Upper lobe of left lung (tissue), 6 donors: ENCODE measurements at regions not wholly inside any gene's neighbourhood (a gene's known extent, or its start where the extent isn't known, plus 50 kb on each side); places are given as distances from the start of the nearest gene placed in this dataset.

Experiments used
- ATAC-seq, 2 donors: fragments of 200-7000 bp; cut with Tn5 transposase; one replicate each; pipeline ENCODE4 v1.9.1; 2022; ENCODE audit warnings: mild to moderate bottlenecking in 2 of 2, moderate library complexity in 2 of 2; ENCODE audit not compliant: low FRiP score in 2 of 2
- DNase-seq, 2 donors: peaks; one replicate each; pipeline ENCODE4 v3.0.0-alpha.2; 2019 to 2020
- H3K27ac ChIP-seq, 4 donors: fragments of 200-600 bp; sonication (generic); one replicate each; pipeline ENCODE4 v1.5.1; 2016 to 2019
- H3K27me3 ChIP-seq, 4 donors: fragments of 200-600 bp; sonication (generic); one replicate each; pipeline ENCODE4 v1.5.1; 2017 to 2019
- H3K36me3 ChIP-seq, 4 donors: fragments of 200-600 bp; sonication (generic); one replicate each; pipeline ENCODE4 v1.5.1; 2016 to 2019
- H3K4me1 ChIP-seq, 4 donors: fragments of 200-600 bp; sonication (generic); one replicate each; pipeline ENCODE4 v1.5.1; 2018 to 2019
- H3K4me3 ChIP-seq, 4 donors: fragments of 200-600 bp; sonication (generic); one replicate each; pipeline ENCODE4 v1.5.1; 2017 to 2019; ENCODE audit warnings: mild to moderate bottlenecking in 2 of 4, moderate library complexity in 1 of 4
- H3K9me3 ChIP-seq, 4 donors: fragments of 200-600 bp; sonication (generic); one replicate each; pipeline ENCODE4 v1.5.1; 2018 to 2019
- EP300 ChIP-seq, 4 donors: sonication (generic); formaldehyde crosslinking; IDR thresholded peaks; one replicate each; pipeline ENCODE4 v1.5.1; 2017; ENCODE audit warnings: antibody characterized with exemption in 4 of 4, control low read depth in 2 of 4
- POLR2A ChIP-seq, 4 donors: fragments of 450-650 bp; IDR thresholded peaks; one replicate each; pipeline ENCODE4 v1.5.1; 2016 to 2017; ENCODE audit warnings: antibody characterized with exemption in 4 of 4, mild to moderate bottlenecking in 2 of 4
- POLR2AphosphoS5 ChIP-seq, 2 donors: sonication (generic); formaldehyde crosslinking; IDR thresholded peaks; one replicate each; pipeline ENCODE4 v1.5.1; 2017; ENCODE audit warnings: antibody characterized with exemption in 2 of 2
- WGBS, 2 donors: methylation state at CpG; one replicate each; pipeline ENCODE4 v1.1.5; 2017 to 2018; 5-methylcytosine and 5-hydroxymethylcytosine counted together
- TF ChIP-seq, protein P1 (sequence below), 6 experiments: fragments of 450-650 bp in 4 of 6; fragments of 200-600 bp in 2 of 6; sonication (generic) in 2 of 6; IDR thresholded peaks; one replicate each; pipeline ENCODE4 v1.5.1; 2016 to 2019; ENCODE audit warnings: antibody characterized with exemption in 6 of 6
- donor health status: DM: no; HTN: no; CAD: no; lungs with moderate emphysema.
- donor health status: DM: no; HTN: yes; CAD: no; lungs with severe emphysema.

DNA sequence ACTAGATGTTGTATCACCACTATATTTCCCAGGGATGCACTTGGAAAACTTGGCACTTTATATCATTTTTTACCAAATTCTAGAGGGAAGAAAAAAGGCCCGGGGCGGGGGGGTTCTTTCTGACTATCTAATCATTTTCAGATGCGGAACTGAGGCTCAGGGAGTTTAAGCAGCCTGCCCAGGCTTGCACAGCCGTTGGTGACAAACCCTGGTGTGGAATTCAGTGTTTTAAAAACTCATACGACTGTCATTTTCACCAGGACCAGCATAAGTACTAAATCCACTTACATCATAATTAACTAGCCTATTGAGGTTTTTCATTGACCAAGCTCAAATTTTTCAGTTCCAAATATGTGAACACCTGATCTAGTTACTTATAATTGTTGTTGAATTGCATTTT, 181.0 kb downstream of the IPO8 start:
- DNase-seq (no peak), ATAC-seq (no peak)
- H3K27ac ChIP-seq: no peak overlapping the region
- H3K9me3 ChIP-seq: no peaks in the 10 kb centered on the region
- H3K36me3 ChIP-seq: no peaks in the 10 kb centered on the region
- TF ChIP-seq EP300 (IDR thresholded peaks at IDR 0.05): no peak
- no peak for TF ChIP-seq POLR2AphosphoS5 (IDR thresholded peaks at IDR 0.05)
- TF ChIP-seq POLR2A (IDR thresholded peaks at IDR 0.05): no peak
- TF ChIP-seq, protein P1, sequence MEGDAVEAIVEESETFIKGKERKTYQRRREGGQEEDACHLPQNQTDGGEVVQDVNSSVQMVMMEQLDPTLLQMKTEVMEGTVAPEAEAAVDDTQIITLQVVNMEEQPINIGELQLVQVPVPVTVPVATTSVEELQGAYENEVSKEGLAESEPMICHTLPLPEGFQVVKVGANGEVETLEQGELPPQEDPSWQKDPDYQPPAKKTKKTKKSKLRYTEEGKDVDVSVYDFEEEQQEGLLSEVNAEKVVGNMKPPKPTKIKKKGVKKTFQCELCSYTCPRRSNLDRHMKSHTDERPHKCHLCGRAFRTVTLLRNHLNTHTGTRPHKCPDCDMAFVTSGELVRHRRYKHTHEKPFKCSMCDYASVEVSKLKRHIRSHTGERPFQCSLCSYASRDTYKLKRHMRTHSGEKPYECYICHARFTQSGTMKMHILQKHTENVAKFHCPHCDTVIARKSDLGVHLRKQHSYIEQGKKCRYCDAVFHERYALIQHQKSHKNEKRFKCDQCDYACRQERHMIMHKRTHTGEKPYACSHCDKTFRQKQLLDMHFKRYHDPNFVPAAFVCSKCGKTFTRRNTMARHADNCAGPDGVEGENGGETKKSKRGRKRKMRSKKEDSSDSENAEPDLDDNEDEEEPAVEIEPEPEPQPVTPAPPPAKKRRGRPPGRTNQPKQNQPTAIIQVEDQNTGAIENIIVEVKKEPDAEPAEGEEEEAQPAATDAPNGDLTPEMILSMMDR (IDR thresholded peaks at IDR 0.05): no peak
- no peaks in the 10 kb centered on the region for H3K27me3 ChIP-seq
- whole genome bisulfite sequencing, 2 donors: 73 to 86% methylated on average over 5 of the region's 5 CpGs
- no peaks in the 10 kb centered on the region for H3K4me1 ChIP-seq
- no peak overlapping the region for H3K4me3 ChIP-seq

DNA sequence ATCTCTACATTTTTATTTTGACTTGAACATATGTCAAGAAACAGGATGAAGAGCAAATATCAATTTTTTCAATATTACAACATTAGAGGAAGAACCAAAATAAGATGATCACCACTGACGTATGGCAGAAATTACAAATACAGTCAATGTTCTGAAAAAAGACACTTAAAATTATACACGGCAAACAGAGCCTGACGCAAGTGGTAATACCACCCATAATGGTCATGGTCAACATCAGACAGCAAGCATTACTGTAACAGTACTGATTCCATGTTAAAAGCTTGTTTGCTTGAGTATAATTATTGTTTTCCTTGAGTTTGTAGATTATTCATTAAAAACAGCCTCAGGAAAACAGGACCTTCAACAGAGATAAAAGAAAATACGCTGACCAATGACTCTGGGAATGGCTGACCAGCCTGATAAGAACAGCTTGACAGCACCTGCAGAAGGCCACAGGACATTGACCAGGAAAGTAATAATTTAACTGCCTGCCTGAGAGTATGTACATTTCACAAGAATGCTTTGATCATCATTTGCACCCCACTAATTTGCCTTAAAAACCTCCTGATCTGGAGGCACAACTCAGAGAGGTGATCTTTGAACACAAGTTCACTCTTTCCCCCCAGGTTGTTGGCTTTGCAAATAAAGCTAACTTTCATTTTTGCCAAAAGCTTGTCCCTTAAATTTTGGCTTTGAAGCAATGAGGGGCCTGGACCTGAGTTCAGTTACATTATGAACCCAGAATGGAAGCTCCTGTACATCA, 187.3 kb downstream of the IPO8 start:
- no peaks in the 10 kb centered on the region for H3K4me1 ChIP-seq
- H3K9me3 ChIP-seq: no peaks in the 10 kb centered on the region
- no peak for DNase-seq
- H3K36me3 ChIP-seq: no peaks in the 10 kb centered on the region
- H3K27me3 ChIP-seq: no peaks in the 10 kb centered on the region
- 82 to 94% methylated on average over 4 of the region's 4 CpGs for WGBS, 2 donors
- no peak for ATAC-seq
- no peak overlapping the region for H3K4me3 ChIP-seq
- H3K27ac ChIP-seq: no peak overlapping the region
- no peak for TF ChIP-seq EP300 (IDR thresholded peaks at IDR 0.05)
- TF ChIP-seq, protein P1 (IDR thresholded peaks at IDR 0.05): no peak
- TF ChIP-seq POLR2A (IDR thresholded peaks at IDR 0.05): no peak
- no peak for TF ChIP-seq POLR2AphosphoS5 (IDR thresholded peaks at IDR 0.05)

DNA sequence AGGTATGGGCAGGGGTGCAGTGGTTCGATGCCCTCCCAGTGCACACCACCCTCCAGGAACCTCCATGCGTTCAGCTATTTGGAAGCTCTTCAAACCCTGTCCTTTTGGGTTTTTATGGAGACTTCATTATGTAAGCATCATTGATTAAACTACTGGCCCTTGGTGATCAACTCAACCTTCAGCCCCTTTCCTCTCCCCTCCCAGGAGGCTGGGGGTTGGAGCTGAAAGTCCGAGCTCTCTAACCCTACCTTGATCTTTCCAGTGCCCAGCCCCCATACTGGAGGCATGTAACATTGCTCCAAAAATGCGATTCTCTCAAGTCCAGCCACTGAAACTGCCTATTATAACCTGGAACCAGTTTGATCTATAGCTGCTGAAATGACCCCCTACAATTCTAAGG, 188.1 kb downstream of the IPO8 start:
- DNase-seq: no peak
- TF ChIP-seq, protein P1 (IDR thresholded peaks at IDR 0.05): no peak
- TF ChIP-seq POLR2AphosphoS5 (IDR thresholded peaks at IDR 0.05) (no peak), EP300 (IDR thresholded peaks at IDR 0.05) (no peak), POLR2A (IDR thresholded peaks at IDR 0.05) (no peak)
- Histone ChIP-seq H3K27me3 (no peaks in the 10 kb centered on the region), H3K36me3 (no peaks in the 10 kb centered on the region), H3K4me1 (no peaks in the 10 kb centered on the region), H3K27ac (no peak overlapping the region), H3K4me3 (no peak overlapping the region), H3K9me3 (no peaks in the 10 kb centered on the region)
- 88 to 89% methylated on average over 4 of the region's 4 CpGs for WGBS, 2 donors
- no peak for ATAC-seq

DNA sequence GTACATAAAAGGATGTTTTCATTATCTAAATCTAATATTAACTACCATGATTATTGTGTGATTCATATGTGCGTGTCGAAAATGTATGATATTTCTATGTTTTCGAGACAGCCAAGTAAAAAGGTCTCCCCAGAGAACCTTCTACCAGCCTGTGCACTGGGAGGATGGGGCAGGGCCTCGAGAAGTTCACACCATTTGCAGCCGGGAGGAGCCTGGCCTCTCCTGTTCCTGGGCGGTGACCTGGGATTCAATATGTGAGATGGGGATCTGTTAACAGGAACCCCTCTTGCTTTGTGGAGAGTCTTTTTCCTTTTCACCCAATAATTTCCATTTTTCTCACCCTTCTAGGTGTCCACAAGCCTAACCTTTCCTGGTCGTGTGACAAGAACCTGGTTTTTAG, 189.3 kb downstream of the IPO8 start:
- Histone ChIP-seq H3K4me3 (no peak overlapping the region), H3K27ac (no peak overlapping the region), H3K9me3 (no peaks in the 10 kb centered on the region), H3K4me1 (no peaks in the 10 kb centered on the region), H3K36me3 (no peaks in the 10 kb centered on the region), H3K27me3 (no peaks in the 10 kb centered on the region)
- TF ChIP-seq EP300 (IDR thresholded peaks at IDR 0.05) (no peak), POLR2AphosphoS5 (IDR thresholded peaks at IDR 0.05) (no peak), POLR2A (IDR thresholded peaks at IDR 0.05) (no peak)
- TF ChIP-seq, protein P1 (IDR thresholded peaks at IDR 0.05): no peak
- WGBS, 2 donors: 76 to 83% methylated on average over 7 of the region's 7 CpGs
- no peak for DNase-seq
- no peak for ATAC-seq

DNA sequence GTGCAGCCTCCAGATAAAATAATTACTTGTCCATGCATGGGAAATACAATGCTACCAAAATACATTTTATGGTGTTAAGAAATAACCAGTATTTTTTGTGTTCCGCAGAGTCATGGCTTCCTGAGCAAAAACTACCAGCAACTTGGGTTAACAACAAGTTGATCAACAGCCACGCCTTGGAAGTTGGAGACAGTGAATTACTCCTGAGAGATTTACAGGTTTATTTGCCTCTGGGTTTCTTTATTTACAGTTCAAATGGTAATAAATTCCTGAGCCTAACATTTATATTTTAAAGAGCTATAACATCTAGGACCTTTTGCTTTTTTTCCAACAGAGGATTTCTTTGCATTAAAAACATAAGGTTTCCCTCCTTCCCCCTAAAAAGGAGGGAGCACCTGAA, 194.0 kb downstream of the IPO8 start:
- no peaks in the 10 kb centered on the region for H3K27me3 ChIP-seq
- no peak for ATAC-seq
- WGBS, 2 donors: 85 to 88% methylated on average over 2 of the region's 2 CpGs
- H3K36me3 ChIP-seq: no peaks in the 10 kb centered on the region
- TF ChIP-seq, protein P1 (IDR thresholded peaks at IDR 0.05): no peak
- TF ChIP-seq POLR2A (IDR thresholded peaks at IDR 0.05): no peak
- H3K9me3 ChIP-seq: no peaks in the 10 kb centered on the region
- H3K4me1 ChIP-seq: no peaks in the 10 kb centered on the region
- H3K4me3 ChIP-seq: no peak overlapping the region
- no peak overlapping the region for H3K27ac ChIP-seq
- DNase-seq: no peak
